Astrocyte of the spinal cord (primary cell): ENCODE measurements at regions not wholly inside any gene's neighbourhood (a gene's known extent, or its start where the extent isn't known, plus 50 kb on each side); places are given as distances from the start of the nearest gene placed in this dataset.

Experiments
- DNase-seq: peaks from one replicate; pipeline ENCODE4 v3.0.0; 2011; ENCODE audit warnings: low read depth, low spot score
- H3K4me3 ChIP-seq: 2 replicates; pipeline ENCODE4 v1.5.1; 2011; ENCODE audit warnings: low read depth, mild to moderate bottlenecking, low read length, moderate library complexity
- CTCF ChIP-seq: IDR thresholded peaks from 2 replicates; pipeline ENCODE4 v1.5.1; 2012; ENCODE audit warnings: low read depth, mild to moderate bottlenecking, low read length, inconsistent platforms
- in situ Hi-C: cut with HindIII; loops from 2 replicates; pipeline ENCODE4 v1.10.0; 2017; ENCODE audit warnings: low sequenced_read_pairs

DNA sequence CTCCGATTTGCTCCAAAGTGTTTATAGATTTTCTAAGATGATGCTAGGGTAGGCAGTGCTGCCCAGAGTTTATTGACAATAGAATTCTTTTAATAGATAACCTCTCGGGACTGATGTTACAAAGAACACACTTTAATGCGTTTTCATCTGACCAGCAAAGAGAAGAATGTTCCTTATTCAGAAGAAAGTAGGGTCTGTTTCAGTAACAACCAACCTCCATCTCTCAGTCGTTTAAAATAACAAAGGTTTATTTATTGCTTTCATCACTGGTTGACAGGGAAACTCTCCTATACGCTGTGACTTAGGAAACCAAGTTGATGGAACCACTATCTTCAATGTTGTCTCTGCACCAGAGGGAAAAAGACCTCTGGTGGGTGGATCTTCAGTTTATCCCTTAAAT is 55.1 kb upstream of the PAPPA start:
- in situ Hi-C loops: no loop called here

DNA sequence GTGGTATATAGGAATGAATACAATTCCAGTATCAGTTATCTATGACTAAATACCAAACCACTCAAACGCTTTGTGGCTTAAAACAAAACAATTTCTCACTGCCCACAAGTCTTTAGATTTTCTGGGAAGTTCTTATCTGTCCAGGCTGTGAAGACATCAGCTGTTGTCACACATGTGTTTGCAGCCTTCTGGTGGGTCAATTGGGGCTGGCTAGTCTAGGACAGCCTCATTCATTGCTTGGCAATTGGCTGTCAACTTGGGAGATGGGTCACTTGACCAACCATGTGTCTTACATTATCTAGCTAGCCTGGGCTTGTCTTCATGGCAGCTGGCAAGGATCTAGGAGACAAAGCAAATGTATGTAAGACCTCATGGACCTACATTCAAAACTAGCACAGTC is 53.8 kb upstream of the PAPPA start:
- TF ChIP-seq CTCF: no peak
- in situ Hi-C loops: no loop called here

More for the DNA sequence above, 55.1 kb upstream of the PAPPA start:
- no peak for DNase-seq
- no peak for TF ChIP-seq CTCF
- H3K4me3 ChIP-seq: no peak overlapping the region

GRCh38 chr9:116100711-116101121 is 52.9 kb upstream of the PAPPA start:
- in situ Hi-C loops: no loop called here
- TF ChIP-seq CTCF: no peak
- H3K4me3 ChIP-seq: no peak overlapping the region
- DNase-seq: no peak

More for the DNA sequence above, 53.8 kb upstream of the PAPPA start:
- DNase-seq: no peak
- no peak overlapping the region for H3K4me3 ChIP-seq

GRCh38 chr9:116101516-116101915 is 52.1 kb upstream of the PAPPA start:
- no peak overlapping the region for H3K4me3 ChIP-seq
- TF ChIP-seq CTCF: no peak
- peak; percentile 53 for DNase-seq
- in situ Hi-C loops: no loop called here

DNA sequence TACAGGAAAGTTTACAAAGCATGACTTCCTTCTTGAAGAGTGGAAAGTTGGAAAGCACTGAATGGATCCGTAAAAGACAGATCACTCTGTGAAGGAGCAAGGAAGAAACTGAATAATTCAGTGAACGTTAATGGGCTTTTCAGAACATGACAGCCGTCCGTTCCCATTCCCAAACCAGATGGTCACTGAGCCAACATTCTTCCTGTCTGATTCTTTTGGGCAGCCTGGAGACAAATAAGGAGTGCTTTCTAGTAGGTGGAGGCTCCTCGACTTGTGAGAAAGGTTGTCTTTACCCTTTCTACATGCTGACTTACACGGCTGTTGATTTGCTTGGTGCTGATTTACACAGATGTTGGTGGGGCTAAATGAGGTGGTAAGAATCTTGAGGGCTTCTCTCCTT is 51.0 kb upstream of the PAPPA start:
- no peak for DNase-seq
- in situ Hi-C loops: no loop called here

More for the DNA sequence above, 51.0 kb upstream of the PAPPA start:
- no peak for TF ChIP-seq CTCF
- H3K4me3 ChIP-seq: no peak overlapping the region
